Fibroblast of peridontal ligament (primary cell): ENCODE measurements at regions not wholly inside any gene's neighbourhood (a gene's known extent, or its start where the extent isn't known, plus 50 kb on each side); places are given as distances from the start of the nearest gene placed in this dataset.

Experiments
- DNase-seq: peaks from one replicate; pipeline ENCODE4 v3.0.0-alpha.2; 2010; ENCODE audit errors: extremely low read depth

DNA sequence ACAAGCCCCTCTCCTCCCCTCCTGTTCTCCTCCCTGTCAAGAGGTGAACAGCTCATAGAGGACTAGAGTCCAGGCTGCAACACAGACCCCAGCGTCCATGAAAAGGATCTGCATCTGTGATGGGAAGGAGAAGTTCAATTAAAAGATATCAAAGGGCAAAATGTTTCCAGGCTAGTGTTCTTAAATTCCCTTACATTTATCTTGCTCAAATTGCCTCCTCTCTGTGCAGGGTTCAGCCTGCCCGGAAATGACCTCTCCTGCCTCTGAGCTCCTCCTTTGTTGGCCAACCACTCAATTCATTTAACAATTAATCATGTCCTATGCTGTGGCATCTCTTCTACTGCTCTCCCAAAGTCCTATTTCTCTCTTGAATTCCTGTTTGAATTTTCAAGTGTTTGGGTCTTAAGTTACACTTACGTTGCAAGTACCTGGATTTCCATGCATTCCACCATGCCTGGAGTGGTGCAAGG is 105.3 kb downstream of the TSN start:
- DNase-seq, result no peak

GRCh38 chr2:121862286-121862685 is 106.8 kb downstream of the TSN start:
- DNase-seq, result no peak

GRCh38 chr2:121865914-121866313 is 110.5 kb downstream of the TSN start:
- DNase-seq, result no peak

- DNase-seq, result no peak
Measured at GRCh38 chr2:121866789-121867188, 111.3 kb downstream of the TSN start.

- no peak for DNase-seq
Measured at GRCh38 chr2:121868652-121869051, 113.2 kb downstream of the TSN start.

- no peak for DNase-seq
Measured at GRCh38 chr2:121869363-121869762, 113.9 kb downstream of the TSN start.

DNA sequence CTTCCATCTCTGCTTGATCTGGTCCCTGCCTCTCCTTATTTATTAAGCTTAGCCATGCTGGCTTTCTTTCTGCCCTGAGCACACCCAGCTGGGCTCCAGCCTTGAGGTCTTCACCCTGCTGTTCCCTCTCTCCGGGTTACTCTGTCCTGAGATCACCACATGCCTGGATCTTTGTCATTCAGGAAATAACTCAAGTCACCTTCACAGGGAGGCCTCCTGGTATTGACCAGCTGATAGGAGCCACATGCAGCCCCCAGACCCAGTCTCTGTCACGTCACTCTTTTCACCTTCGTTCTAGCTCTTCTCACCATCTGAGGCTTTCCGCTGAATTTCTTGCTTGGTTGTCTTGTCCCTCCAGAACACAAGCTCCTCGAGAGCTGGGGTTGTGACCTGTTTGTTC is 114.4 kb downstream of the TSN start:
- DNase-seq, result no peak

- DNase-seq, result no peak
Measured at GRCh38 chr2:121872651-121873050, 117.2 kb downstream of the TSN start.

- DNase-seq, result no peak
Measured at GRCh38 chr2:121873864-121874263, 118.4 kb downstream of the TSN start.

DNA sequence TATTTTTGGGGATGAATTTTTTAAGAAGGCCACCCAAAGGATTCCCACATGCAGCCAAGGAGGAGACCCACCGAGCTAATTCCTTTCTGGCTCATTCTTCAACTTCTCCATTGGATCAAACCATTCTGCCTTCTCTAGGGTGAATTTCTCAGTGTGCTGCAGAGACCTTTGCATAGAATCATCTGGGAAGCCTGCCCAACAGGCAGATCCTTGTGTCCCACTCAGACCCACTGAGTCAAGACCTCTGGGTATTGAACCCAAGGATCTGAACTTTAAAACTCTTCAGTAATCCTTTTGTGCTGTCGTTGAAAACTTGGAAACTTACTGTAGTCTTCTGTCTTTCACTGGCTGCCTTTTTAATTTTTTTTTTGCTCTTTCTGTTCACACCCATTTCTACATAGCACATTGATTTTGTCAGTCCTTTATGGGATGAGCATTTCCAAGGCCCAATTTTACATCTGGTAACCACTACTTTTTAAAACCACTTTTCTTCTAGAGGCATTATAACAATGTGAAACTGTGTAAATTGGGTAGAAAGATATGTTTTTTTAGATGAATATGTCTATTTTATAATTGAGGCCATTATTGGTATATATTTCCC is 120.2 kb downstream of the TSN start:
- DNase-seq, result no peak

DNA sequence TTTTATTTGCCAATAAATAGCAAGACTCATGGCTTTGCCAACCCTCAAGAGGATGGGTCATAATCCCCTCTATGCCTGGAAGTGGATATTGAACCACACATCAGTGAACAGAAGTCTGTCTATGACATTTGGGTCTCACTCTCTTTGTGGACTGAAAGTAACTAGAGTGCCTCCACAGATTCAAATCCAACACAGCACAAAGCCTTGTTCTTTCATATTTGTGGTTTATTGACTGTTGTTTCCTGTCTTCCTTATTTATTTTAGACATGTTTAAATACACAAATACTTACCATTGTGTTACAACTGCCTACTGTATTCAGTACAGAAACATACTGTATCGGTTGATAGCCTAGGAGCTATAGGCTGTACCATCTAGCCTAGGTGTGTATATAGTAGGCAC is 121.9 kb downstream of the TSN start:
- DNase-seq, result no peak

DNA sequence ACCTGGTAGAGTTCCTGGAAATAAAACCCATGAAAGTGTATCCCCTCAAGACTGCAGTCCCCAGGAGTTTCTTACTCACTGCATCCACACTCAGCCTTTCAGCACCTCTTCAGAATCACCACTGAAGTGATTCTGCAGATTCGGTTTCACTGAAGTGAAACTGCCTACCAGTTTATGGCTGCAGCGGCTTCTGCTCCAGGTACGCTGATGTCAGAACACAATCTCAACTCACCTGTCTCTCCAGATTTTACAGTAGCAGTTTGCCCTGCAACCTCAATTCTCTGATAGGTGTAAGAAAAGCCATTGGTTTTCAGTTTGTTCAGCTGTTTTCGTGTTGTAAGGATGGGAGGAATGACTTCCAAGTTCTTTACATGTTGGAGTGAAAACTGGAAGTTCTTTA is 124.8 kb downstream of the TSN start:
- no peak for DNase-seq

- DNase-seq, result no peak
Measured at GRCh38 chr2:121881038-121881437, 125.6 kb downstream of the TSN start.

DNA sequence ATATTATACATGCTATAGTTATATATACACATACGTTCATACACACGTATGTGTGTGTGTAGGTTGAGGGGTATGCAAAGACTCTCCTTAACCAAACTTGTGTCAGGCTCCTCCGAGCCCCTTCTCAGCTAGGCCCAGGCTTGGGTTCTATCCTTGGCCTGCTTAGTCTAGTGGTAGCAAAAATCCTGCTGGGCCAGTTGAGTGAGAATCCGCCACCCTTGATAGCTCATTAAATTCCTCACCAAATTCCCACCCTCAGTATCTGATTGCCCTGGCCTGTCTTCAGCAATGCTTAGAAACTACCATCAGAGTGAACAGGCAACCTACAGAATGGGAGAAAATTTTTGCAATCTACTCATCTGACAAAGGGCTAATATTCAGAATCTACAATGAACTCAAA is 126.5 kb downstream of the TSN start:
- DNase-seq, result no peak

DNA sequence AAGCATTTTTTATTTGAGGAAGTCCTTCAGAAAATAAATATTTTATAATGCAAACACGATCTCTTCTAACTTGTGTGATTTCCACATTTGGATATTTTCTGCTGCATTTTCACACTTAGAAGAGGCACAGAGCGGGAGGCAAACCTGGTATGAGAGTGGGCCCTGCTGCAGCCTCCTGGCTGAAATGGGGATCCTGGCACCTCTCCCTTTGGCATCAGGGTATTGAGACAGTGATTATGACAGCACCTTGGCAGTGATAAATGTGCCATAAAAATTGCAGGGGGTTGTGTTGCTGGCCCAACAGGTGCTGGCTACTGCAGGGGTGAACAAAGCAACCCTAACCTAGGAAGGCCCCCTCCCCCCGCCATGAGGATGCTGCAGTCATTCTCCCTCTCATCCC is 128.6 kb downstream of the TSN start:
- no peak for DNase-seq

DNA sequence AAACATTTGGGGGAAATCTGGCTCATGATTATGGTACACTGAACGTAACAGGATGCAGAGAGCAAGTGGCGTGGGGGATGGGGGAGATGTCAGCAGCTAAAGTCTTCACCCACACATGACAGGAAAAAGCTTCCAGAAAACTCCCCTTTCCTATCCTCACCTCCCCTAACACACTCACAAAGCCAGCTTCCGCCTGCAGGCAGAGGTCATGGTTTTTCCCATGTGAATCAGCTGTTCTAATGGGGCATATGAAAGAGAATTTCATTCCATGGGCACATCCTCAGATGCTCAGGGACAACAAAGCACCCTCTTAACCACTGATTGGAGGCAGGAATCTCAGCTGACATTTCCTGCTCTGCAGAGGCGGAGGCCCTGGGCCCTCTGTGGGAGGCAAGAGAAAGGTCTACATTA is 129.1 kb downstream of the TSN start:
- DNase-seq, result no peak

GRCh38 chr2:121886059-121886458 is 130.6 kb downstream of the TSN start:
- DNase-seq, result no peak

GRCh38 chr2:121887513-121888188 is 132.2 kb downstream of the TSN start:
- DNase-seq, result no peak

GRCh38 chr2:121888189-121888557 is 132.7 kb downstream of the TSN start:
- no peak for DNase-seq

GRCh38 chr2:121890041-121890440 is 134.6 kb downstream of the TSN start:
- DNase-seq, result no peak

GRCh38 chr2:121895723-121896571 is 140.5 kb downstream of the TSN start:
- DNase-seq, result no peak

GRCh38 chr2:121897335-121897970 is 142.0 kb downstream of the TSN start:
- no peak for DNase-seq
